ENCODE measurements at regions not wholly inside any gene's neighbourhood (a gene's known extent, or its start where the extent isn't known, plus 50 kb on each side); places are given as distances from the start of the nearest gene placed in this dataset.

DNA sequence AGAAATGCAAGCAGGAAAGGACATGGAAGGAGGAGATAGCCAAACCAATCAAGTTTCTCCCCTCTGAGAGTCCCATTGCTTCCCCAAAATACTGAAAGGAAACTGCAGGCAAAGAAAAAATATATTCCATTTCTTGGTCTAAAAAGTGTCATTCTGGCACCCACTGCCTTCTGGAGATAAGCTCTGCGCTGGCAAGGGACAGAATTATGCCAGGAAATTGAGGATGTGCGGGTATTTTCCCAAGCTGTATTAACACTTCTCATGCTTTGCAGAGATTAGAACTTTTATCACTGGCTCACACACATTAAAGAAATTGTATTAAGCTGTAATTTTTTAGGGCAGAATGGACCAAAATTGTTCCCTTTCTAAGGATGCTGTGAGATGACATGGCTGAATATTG lies 381.2 kb upstream of the DUSP10 start:
- TF ChIP-seq, protein P1, sequence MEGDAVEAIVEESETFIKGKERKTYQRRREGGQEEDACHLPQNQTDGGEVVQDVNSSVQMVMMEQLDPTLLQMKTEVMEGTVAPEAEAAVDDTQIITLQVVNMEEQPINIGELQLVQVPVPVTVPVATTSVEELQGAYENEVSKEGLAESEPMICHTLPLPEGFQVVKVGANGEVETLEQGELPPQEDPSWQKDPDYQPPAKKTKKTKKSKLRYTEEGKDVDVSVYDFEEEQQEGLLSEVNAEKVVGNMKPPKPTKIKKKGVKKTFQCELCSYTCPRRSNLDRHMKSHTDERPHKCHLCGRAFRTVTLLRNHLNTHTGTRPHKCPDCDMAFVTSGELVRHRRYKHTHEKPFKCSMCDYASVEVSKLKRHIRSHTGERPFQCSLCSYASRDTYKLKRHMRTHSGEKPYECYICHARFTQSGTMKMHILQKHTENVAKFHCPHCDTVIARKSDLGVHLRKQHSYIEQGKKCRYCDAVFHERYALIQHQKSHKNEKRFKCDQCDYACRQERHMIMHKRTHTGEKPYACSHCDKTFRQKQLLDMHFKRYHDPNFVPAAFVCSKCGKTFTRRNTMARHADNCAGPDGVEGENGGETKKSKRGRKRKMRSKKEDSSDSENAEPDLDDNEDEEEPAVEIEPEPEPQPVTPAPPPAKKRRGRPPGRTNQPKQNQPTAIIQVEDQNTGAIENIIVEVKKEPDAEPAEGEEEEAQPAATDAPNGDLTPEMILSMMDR (IDR thresholded peaks at IDR 0.05; ENCODE audit: insufficient read depth, low read length, poor library complexity, severe bottlenecking), result no peak
- no peaks in the 10 kb centered on the region for H3K36me3 ChIP-seq (ENCODE audit: control insufficient read depth, insufficient read depth, low read length)
- no peaks in the 10 kb centered on the region for H3K27me3 ChIP-seq (replicated peaks; ENCODE audit: control insufficient read depth, insufficient read depth, low read length)
- DNase-seq (ENCODE audit: extremely low read depth, insufficient read length), result no peak
- H3K4me3 ChIP-seq (replicated peaks; ENCODE audit: low read depth, low read length), result no peak overlapping the region

GRCh38 chr1:222117809-222118208 lies 375.9 kb upstream of the DUSP10 start:
- no peaks in the 10 kb centered on the region for H3K27me3 ChIP-seq (replicated peaks; ENCODE audit: control insufficient read depth, insufficient read depth, low read length)
- no peak for DNase-seq (ENCODE audit: extremely low read depth, insufficient read length)
- no peak overlapping the region for H3K4me3 ChIP-seq (replicated peaks; ENCODE audit: low read depth, low read length)
- TF ChIP-seq, protein P1 (IDR thresholded peaks at IDR 0.05; ENCODE audit: insufficient read depth, low read length, poor library complexity, severe bottlenecking), result no peak
- H3K36me3 ChIP-seq (ENCODE audit: control insufficient read depth, insufficient read depth, low read length), result no peaks in the 10 kb centered on the region

- no peak overlapping the region for H3K4me3 ChIP-seq (replicated peaks; ENCODE audit: low read depth, low read length)
- H3K36me3 ChIP-seq (ENCODE audit: control insufficient read depth, insufficient read depth, low read length), result no peaks in the 10 kb centered on the region
- H3K27me3 ChIP-seq (replicated peaks; ENCODE audit: control insufficient read depth, insufficient read depth, low read length), result no peaks in the 10 kb centered on the region
- TF ChIP-seq, protein P1 (IDR thresholded peaks at IDR 0.05; ENCODE audit: insufficient read depth, low read length, poor library complexity, severe bottlenecking), result no peak
- DNase-seq (ENCODE audit: extremely low read depth, insufficient read length), result no peak
Observed at GRCh38 chr1:222114536-222115156, 372.8 kb upstream of the DUSP10 start.

GRCh38 chr1:222109836-222110235 lies 367.9 kb upstream of the DUSP10 start:
- no peak for DNase-seq (ENCODE audit: extremely low read depth, insufficient read length)
- TF ChIP-seq, protein P1 (IDR thresholded peaks at IDR 0.05; ENCODE audit: insufficient read depth, low read length, poor library complexity, severe bottlenecking), result no peak
- H3K36me3 ChIP-seq (ENCODE audit: control insufficient read depth, insufficient read depth, low read length), result no peaks in the 10 kb centered on the region
- H3K4me3 ChIP-seq (replicated peaks; ENCODE audit: low read depth, low read length), result no peak overlapping the region
- H3K27me3 ChIP-seq (replicated peaks; ENCODE audit: control insufficient read depth, insufficient read depth, low read length), result no peaks in the 10 kb centered on the region

GRCh38 chr1:222107975-222108374 lies 366.1 kb upstream of the DUSP10 start:
- TF ChIP-seq, protein P1 (IDR thresholded peaks at IDR 0.05; ENCODE audit: insufficient read depth, low read length, poor library complexity, severe bottlenecking), result no peak

GRCh38 chr1:222107267-222107666 lies 365.4 kb upstream of the DUSP10 start:
- Histone ChIP-seq H3K36me3 (ENCODE audit: control insufficient read depth, insufficient read depth, low read length) (no peaks in the 10 kb centered on the region), H3K4me3 (replicated peaks; ENCODE audit: low read depth, low read length) (no peak overlapping the region), H3K27me3 (replicated peaks; ENCODE audit: control insufficient read depth, insufficient read depth, low read length) (no peaks in the 10 kb centered on the region)
- TF ChIP-seq, protein P1 (IDR thresholded peaks at IDR 0.05; ENCODE audit: insufficient read depth, low read length, poor library complexity, severe bottlenecking), result no peak
- DNase-seq (ENCODE audit: extremely low read depth, insufficient read length), result no peak

More at GRCh38 chr1:222107975-222108374, 366.1 kb upstream of the DUSP10 start:
- Histone ChIP-seq H3K27me3 (replicated peaks; ENCODE audit: control insufficient read depth, insufficient read depth, low read length) (no peaks in the 10 kb centered on the region), H3K4me3 (replicated peaks; ENCODE audit: low read depth, low read length) (no peak overlapping the region), H3K36me3 (ENCODE audit: control insufficient read depth, insufficient read depth, low read length) (no peaks in the 10 kb centered on the region)
- DNase-seq (ENCODE audit: extremely low read depth, insufficient read length), result no peak

Data from GM06990 (cell line).